ENCODE measurements at regions not wholly inside any gene's neighbourhood (a gene's known extent, or its start where the extent isn't known, plus 50 kb on each side); places are given as distances from the start of the nearest gene placed in this dataset.
"Not testable (repeated sequence)": the region's sequence is repeated elsewhere in the genome, so short reads cannot be mapped to it uniquely, and the experiment has no call there.

DNA sequence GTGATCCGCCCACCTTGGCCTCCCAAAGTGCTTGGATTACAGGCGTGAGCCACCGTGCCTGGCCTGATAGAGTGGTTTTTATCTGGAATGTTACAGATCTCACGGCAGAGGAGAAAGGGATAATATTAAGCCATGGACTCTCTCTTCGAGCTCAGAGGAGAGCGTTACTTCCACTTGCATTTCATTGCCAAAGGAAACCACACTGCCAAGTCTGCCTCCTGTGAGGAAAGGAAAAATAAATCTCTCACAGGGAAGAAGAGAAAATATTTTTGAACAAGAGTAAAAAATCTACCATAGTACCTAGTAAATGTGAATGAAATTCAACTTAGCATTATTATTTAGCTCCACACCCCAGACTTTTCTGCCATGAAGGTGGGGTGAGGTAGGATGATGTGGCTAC lies 319.2 kb upstream of the PRICKLE1 start:
- DNase-seq, result no peak

DNA sequence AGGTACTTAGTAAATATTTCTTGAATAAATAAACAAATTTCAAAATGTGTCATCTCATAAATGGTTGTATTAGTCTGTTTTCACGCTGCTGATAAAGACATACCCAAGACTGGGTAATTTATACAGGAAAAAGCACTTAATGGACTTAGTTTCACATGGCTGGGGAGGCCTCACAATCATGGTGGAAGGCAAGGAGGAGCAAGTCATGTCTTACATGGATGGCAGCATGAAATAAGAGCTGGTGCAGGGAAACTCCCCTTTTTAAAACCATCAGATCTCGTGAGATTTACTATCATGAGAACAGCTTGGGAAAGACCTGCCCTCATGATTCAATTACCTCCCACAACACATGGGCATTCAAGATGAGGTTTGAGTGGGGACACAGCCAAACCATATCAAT lies 317.3 kb upstream of the PRICKLE1 start:
- not testable (repeated sequence) for DNase-seq

DNA sequence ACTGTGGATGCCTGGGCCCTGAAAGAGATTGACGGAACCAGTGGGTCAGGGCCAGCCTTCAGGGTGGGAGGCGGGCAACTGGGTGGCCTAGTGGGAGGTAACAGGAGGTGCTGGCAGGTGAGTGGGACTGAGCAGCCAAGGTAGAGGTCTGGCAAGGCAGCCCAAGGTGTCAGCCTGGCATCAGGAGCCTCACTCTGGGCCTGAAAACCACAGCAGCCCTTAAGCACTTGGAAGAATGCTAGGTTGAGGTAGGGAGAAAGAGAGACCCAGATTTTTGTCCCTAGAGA lies 315.8 kb upstream of the PRICKLE1 start:
- DNase-seq, result no peak

DNA sequence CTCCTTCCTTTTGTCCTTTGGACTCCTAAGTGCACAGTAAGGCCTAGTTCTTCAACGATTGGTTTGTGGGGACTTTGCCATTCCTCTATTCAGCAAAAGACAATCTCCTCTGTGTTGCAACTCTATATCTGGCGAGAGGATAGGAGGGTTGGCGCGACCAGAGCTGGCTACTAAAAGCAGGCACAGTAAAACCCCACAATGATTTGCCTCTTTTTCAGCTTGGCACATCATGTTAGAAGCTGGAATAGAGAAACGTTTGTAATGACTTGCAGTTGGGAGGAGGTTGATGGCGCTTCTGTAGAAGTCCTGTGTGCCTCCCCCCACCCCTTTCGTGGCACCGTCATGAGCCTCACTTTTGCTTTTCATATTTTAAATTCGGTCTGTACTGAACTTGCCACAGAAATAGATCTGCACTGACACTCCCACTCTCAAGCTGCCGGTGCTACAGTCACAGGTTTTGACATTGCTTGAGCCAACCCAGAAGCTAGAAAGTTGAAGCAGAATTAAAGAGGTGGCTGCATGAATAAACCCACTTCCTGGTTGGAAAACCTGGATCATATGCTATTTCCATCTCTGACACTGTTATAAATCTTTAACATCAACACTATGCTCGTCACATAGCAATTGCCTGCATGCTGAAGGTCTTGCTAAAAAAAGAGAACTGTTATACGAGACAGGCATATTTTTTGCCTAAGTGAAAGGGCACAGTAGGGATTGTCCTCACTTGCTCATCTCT lies 315.3 kb upstream of the PRICKLE1 start:
- no peak for DNase-seq

DNA sequence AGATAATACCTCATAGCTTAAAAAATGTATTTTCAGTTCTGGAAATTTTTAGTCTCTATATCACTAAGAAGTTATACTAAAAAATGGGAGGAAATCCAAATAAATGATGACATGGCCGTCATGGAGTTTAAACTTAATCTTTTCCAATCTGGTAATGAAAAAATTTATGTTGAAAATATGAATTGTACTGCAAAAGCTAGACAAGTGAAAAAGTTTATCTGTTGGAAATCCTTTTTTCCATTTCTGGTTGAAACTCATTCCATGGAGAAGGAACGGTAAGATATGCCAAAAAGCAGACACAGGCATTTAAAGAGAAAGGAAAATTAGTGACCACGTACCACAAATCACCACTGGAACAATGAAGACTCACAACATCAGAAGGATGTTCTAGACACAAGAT lies 314.2 kb upstream of the PRICKLE1 start:
- no peak for DNase-seq

DNA sequence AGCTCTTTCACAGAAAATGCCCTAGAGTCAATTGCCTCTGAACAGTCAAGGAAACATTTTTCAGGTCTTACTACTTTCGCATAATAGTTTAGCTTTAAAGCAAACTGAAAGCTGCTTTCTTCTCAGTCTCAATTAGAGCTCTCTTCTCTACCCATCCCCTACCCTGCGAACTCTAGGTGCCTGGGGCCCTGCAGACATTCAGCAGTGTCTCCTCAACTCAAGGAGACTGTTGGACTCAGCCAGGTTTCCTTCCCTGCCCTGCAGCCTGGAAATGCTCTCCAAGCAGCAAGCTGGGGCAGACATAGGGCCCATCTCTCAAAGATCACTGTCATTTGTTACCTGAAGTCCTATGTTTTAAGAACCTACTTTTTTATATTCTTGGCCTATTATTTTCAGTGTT lies 312.5 kb upstream of the PRICKLE1 start:
- DNase-seq, result no peak

DNA sequence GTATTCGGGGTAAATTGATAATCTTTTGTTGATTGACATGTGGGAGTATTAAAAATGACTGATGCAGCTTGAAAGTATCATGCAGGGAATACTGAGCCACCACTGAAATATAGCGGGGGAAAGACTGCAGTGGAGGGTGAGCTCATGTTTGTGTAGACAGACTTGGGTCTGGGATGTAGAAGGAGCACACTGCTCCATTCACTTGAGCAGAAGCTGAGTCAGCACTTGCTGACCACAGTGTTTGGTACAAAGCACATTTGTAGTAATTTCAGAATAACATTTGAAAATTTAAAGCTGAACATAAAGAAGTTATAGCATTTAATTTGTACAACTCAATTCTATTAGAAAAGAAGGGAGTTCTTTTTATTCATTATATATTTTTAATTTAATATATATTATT lies 304.3 kb upstream of the PRICKLE1 start:
- DNase-seq, result peak; percentile 18

DNA sequence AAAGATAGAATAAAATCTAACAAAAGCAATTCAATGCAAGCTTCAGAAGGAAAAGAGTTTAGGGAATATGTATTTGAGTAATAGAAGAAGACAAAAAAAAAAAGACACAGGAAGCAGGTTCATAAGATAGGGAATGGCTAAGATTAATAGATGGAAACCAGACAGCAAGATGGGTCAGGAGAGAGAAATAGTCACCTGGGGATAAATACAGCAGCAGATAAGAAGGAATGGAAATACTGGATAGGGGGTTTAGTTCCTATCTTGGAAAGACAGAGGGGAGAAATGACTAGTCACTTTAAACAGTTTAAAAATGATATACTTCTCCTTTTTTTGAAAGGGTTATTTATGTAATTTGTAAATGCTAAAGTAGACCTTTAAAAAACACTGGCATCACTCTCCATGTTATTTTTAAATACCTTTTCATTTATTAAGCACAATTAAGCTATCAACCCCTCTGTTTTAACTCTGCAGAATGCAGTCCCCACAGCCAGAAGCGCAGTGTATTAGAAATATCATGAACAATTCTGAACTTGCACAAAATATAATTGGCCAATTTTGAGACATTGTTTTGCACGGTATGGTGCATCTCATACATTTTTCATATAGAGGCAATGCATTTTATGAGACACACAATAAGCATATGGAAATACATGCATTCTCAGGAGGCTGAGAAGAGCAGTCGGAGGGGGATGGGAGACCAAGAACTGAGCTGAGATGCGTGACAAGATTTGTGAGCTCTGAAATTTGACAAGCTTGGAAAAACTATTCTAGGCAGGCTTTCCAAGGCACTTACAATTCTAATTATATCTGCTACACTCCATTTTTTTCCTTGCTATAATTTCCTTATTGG lies 303.4 kb upstream of the PRICKLE1 start:
- DNase-seq, result no peak

DNA sequence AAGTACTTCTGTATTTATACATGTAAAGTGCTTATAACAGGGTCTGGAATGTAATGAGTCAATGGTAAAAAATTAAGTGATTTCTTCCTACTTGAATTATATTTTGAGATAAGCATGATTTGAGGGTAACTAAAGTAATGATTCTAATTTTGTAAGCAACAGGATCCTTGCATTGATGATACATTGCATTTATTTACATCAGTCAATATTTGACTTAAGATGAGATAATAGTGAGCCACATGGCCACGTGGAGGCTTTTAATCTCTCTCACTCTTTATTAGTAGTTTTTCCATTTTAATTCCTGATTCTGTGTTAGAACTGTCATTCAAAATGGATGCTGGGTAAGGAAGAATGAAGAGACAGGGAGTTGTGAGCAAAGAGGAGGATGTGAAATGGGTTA lies 298.1 kb upstream of the PRICKLE1 start:
- DNase-seq, result no peak

DNA sequence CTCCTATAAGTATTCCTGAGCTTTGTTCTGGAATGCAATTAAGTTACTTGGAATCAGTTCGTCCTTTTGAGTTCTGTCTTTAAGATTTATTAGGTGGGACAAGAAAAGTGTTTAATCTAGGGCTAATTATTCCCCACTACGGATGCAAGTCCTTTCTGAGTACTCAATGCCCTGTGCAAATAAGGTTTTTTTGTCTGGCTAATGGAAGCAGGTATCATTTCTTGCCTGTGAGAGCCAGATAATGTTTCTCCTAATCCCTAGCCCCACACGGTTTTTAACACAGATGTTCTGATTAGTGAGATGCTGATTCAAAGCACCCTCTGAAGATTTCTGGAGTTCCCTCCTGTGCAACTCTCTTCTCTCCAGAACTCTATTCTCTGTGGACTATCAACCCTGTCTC lies 296.6 kb upstream of the PRICKLE1 start:
- no peak for DNase-seq

DNA sequence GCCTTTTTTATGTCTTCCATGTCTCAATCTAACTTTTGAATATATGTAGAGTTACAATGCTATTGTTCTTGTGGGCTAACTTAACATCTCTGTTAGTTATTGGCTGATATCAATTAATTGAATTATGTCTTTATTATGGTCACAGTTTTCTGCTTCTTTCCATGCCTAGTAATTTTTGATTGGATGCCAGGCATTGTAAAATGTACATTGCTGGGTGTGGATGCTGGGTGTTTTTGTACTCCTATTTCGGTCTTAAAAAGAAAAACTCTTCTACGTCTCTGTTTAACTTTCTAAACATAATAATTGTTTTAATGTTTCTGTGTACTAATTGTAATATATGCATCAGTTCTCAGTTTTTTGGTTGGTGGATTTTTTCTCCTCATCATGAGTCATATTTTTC lies 296.1 kb upstream of the PRICKLE1 start:
- no peak for DNase-seq

DNA sequence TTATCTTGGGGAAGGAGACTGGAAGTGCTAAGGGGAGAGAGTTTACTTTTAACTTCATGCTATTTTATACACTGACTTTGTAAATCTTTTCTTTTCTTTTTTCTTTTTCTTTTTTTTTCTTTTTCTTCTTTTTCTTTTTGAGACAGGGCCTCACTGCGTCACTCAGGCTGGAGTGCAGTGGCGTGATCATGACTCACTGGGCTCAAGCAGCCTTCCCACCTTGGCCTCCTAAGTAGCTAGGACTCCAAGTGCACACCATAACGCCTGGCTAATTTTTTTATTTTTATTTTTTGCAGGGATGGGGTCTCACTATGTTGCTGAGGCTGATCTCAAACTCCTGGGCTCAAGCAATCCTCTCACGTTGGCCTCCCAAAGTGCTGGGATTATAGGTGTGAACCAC lies 294.6 kb upstream of the PRICKLE1 start:
- DNase-seq, result no peak

DNA sequence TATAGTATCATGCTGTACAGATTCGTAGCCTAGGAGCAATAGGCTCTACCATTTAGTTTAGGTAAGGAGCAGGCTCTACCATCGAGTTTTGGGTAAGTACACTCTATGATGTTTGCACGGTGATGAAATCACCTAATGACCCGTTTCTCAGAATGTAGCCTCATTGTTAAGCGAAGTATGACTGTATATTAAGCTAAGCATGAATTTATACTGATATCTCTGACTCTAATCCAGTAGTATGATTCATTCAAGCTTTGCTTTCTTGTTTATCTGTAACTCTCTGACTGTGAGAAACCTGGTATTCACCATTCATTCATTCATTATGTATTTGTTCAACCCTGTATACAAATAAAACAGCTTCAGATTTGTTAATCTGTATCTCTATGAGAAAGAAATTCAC lies 283.9 kb upstream of the PRICKLE1 start:
- DNase-seq, result no peak

DNA sequence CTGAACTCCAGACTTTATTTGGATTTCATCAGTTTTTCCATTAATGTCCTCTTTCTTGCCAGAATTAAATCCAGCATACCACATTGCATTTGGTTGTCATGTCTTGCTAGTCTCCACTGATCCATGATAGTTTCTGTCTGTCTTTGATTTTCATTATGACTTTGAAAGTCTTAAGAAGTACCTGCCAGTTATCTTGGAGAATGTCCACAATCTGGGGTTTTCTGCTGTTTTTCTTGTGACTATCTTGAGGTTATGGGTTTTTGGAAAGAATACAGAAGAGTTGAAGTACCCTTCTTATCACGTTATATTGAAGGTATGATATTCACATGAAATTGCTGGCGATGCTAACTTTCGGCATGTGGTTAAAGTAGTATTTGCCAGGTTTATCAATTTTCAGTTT lies 282.3 kb upstream of the PRICKLE1 start:
- DNase-seq, result peak; percentile 73

DNA sequence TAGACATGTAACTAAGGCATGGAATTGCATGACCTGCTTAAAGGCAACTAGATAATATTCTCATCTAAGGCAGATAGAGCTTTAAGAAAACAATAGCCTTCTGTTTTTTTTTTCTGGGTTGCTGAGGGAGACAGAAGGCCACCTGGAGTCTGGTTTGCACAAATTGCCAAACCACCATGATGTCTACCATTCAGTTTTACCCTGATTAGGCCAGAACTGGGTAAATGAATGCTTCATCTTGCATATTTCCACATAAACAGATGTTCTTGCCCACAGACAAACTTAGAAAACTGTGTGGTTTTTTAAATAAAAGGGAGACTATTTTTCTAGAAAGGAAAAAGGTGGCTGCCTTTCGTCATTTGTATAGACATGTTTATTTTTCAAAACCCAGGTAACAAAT lies 278.7 kb upstream of the PRICKLE1 start:
- DNase-seq, result peak; percentile 57

DNA sequence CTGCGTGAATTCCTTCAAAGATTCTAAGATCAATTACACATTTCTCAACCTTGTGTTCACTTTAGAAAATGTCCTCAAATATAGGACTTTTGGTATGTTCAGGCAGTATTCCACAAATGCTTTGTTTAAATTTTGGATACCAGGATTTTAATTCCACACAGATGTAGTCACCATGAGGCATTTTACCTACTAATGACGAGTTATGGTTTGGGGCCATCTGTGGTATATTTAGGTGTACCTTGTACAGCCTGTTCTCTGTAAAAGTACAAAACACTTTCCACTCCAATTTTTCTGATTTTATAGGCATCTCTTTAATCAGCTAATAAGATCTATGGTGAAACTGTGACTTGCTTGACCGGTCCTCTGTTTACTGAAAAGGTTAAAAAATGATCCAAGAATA lies 275.7 kb upstream of the PRICKLE1 start:
- DNase-seq, result peak; percentile 14

DNA sequence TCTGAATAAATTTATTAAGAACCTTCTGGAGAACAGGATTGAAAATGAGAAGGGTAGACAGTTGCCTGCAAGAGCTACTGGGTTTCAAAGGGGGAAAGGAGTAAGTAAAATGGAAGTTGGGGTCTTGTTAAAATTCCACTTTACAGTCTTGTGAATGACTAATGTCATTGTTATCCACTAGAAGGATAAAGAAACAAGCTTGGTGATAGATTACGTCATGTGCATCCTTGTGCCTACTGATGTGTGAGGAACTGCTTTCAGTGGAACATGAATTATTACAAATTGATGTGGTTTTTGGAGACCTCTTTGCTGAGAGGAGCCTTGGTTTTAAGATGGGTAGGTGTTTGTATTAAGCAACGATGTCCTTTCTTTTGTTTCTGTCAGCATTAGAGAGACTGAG lies 272.5 kb upstream of the PRICKLE1 start:
- peak; percentile 38 for DNase-seq

DNA sequence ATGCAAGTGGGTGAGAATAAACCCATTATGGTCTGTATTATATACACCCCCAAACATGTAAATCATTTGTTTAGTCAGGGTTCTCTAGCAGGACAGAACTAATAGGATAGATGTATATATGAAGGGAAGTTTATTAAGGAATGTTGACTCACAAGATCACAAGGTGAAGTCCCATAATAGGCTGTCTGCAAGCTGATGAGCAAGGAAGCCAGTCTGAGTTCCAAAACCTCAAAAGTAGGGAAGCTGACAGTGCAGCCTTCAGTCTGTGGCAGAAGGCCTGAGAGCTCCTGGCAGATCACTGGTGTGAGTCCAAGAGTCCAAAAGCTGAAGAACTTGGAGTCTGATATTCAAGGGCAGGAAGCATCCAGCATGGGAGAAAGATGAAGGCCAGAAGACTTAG lies 270.8 kb upstream of the PRICKLE1 start:
- peak; percentile 60 for DNase-seq

DNA sequence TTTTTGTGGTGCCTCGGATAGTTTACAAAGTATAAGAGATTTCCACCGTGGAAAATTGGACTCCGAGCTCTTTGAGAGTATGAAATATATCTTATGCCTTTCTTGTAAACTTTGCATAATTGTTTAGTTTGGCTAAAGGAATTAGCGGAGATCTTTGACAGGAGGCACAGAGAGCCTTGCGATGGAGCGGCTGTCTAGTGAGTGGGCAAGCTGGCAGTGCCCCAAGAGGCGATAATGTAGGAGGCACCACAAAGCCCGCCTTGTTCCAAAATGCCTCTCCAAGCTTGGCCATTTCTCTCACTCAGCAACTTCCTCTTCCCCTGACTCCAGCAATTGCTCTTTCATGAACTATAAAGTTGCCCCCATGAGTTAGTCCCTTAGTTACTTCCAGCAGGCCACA lies 270.1 kb upstream of the PRICKLE1 start:
- no peak for DNase-seq

DNA sequence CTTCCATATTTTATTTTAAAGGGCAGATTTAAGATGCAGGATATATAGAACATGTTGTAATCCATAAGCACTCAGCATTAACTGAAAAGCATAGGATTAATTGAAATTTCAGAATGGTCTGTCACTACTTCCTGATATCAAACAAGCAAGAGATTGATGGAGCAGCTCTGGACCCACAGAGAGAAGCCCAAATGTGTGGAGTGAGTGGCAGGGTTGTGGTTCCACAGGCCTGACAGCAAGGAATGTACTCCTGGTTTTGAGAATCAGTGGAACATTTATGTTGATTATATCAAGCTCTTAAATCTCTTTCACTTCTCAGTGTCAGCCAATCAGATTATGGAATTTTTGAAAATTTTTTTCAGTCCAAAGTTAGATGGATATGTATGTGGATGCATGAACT lies 267.6 kb upstream of the PRICKLE1 start:
- DNase-seq, result peak; percentile 61

DNA sequence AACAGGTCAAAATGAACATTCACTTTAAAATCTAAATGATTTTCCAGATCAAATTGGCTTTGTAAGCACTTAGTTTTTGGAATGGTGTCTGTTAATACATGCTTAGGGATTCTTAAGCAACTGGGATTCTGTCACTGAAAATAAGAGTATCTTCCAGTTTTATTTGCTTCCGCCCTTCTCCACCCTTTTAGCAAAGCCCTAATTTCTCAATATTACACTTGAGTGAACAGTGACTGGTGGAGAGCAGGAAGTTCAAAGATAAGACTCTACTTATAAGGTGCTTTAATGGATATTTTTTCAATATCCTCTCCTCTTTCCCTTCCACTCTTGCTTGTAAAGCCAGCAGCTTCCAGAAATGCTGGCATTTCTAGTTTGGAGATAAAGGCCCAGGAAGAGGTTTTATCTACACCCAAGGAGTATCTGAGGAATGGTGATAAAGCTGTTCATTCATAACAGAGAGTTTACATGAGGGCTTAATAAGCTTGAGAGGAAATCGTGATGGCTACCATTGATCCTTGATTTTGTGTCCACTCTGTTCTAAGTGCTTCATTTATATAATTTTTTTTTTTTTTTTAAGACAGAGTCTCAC lies 265.9 kb upstream of the PRICKLE1 start:
- DNase-seq, result no peak

DNA sequence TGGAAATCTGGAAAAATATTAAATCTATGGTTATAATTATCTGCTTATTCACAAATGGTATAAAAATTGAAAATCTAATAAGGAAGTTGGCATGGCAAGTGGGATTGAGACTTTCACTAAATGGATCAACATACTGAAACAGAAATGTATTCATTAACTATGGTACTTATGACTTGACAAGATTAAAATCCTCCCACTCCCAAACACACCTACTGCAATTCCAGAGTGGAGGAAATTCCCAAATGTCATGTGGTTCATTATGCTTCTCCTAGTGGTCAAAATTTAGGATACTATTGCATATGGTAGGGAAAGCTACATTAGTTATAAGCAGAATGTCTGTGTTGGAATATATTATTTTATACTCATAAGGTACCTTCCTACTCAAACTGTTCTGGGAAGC lies 265.3 kb upstream of the PRICKLE1 start:
- DNase-seq, result no peak

DNA sequence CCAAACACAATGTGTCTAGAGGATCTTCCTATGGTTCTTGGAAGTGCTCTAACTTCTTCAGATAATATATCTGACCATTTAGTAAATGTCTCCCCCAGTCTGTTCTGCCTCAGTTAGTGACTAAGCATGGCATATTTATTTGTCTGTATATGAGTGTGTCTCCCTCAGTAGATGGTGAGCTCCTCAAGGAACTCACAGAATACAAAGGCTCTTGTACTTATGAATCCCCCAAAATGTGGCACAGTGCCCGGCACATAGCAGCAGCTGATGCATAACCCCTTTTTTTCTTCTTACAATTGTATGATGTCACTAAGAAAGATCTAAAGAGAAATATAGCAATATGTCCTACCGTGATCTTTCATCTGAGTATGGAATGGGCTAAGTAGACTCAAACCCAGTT lies 264.7 kb upstream of the PRICKLE1 start:
- peak; percentile 49 for DNase-seq

DNA sequence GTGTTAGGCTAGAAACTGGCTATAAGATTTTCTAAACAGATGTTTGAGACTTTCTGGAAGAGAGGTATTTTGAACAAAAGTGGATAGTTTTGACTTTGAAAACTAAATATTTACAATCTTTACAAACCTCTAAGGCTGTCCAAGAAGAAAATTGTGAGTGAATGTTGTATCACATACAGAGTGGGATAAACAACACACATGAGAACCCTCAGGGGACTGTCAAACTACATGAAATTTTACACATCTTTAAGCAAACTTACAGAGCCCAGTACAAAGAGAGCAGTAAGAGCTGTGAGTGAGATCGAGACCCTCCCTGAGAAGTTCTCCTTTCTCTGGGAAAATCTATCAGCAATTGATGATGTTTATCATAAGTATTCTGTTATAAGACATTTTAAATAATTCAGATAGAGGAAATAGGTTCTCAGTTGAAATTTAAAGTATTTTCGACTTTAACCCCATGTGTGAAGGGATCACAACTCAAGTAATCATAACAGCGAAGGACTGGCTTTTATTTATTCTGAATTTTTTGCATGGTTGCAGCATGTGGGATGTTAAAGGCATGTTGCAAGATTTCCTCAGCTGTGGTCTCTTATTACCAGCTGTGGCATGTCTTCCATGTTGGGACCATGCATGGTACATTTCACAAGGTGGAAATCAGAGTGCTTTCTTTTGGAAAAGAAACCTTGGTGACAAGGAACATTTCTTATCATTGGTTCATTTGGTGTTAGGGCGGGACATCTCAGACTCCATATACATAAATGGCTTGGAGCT lies 264.0 kb upstream of the PRICKLE1 start:
- no peak for DNase-seq

Data from fibroblast of upper back skin (primary cell).